ENCODE measurements at regions not wholly inside any gene's neighbourhood (a gene's known extent, or its start where the extent isn't known, plus 50 kb on each side); places are given as distances from the start of the nearest gene placed in this dataset.

DNA sequence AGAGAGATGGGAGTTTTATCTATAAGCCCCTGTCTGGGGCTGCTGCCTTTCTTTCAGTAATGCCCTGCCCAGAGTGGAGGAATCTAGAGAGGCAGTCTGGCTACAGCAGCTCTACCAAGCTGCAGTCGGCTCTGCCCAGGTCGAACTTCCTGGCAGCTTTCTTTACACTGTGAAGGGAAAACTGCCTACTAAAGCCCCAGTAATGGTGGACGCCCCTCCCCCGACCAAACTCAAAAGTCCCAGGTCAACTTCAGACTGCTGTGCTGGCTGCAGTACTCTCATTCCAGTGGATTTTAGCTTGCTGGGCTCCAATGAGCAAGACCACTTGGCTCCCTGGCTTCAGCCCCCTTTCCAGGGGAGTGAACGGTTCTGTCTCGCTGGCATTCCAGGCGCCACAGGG lies 65.9 kb upstream of the RARB start:
- TF ChIP-seq, protein P1, sequence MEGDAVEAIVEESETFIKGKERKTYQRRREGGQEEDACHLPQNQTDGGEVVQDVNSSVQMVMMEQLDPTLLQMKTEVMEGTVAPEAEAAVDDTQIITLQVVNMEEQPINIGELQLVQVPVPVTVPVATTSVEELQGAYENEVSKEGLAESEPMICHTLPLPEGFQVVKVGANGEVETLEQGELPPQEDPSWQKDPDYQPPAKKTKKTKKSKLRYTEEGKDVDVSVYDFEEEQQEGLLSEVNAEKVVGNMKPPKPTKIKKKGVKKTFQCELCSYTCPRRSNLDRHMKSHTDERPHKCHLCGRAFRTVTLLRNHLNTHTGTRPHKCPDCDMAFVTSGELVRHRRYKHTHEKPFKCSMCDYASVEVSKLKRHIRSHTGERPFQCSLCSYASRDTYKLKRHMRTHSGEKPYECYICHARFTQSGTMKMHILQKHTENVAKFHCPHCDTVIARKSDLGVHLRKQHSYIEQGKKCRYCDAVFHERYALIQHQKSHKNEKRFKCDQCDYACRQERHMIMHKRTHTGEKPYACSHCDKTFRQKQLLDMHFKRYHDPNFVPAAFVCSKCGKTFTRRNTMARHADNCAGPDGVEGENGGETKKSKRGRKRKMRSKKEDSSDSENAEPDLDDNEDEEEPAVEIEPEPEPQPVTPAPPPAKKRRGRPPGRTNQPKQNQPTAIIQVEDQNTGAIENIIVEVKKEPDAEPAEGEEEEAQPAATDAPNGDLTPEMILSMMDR (conservative IDR thresholded peaks at IDR 0.05; ENCODE audit: low read depth, low read length): no peak
- no peak for TF ChIP-seq POLR2A (IDR thresholded peaks at IDR 0.05; ENCODE audit: low read depth, low read length)
- TF ChIP-seq SMC3 (IDR thresholded peaks at IDR 0.05; ENCODE audit: low read depth, low read length): no peak
- no peak for TF ChIP-seq RAD21 (IDR thresholded peaks at IDR 0.05; ENCODE audit: low read length)
- no peak for TF ChIP-seq USF2 (IDR thresholded peaks at IDR 0.05; ENCODE audit: low read depth, low read length)
- no peak for TF ChIP-seq RCOR1 (IDR thresholded peaks at IDR 0.05; ENCODE audit: insufficient replicate concordance, low read length)
- no peak for TF ChIP-seq RFX5 (IDR thresholded peaks at IDR 0.05; ENCODE audit: low read depth, low read length)
- no peak for TF ChIP-seq MAFK (IDR thresholded peaks at IDR 0.05; ENCODE audit: low read depth, low read length)
- no peak for TF ChIP-seq BHLHE40 (IDR thresholded peaks at IDR 0.05; ENCODE audit: low read depth, low read length)
- TF ChIP-seq CEBPB (IDR thresholded peaks at IDR 0.05; ENCODE audit: low read depth, low read length): no peak
- no peak for TF ChIP-seq NFE2L2 (IDR thresholded peaks at IDR 0.05; ENCODE audit: low read depth, low read length)
- no peak for TF ChIP-seq FOS (IDR thresholded peaks at IDR 0.05; ENCODE audit: low read depth, low read length)
